Right lobe of liver (tissue), 4 donors: ENCODE measurements at regions not wholly inside any gene's neighbourhood (a gene's known extent, or its start where the extent isn't known, plus 50 kb on each side); places are given as distances from the start of the nearest gene placed in this dataset.

Experiments
- CTCF ChIP-seq, 4 donors: fragments of 200-600 bp in 3 of 4; fragments of 450-650 bp in 1 of 4; IDR thresholded peaks; one replicate each; pipeline versions ENCODE4 v1.5.1 to v1.8.0; 2016 to 2022; ENCODE audit warnings: antibody characterized with exemption in 4 of 4, mild to moderate bottlenecking in 2 of 4
- POLR2A ChIP-seq: fragments of 450-650 bp; IDR thresholded peaks from one replicate; pipeline ENCODE4 v1.6.1; 2017; ENCODE audit warnings: antibody characterized with exemption, mild to moderate bottlenecking
- donor health status: DM: no; HTN: no; CAD: no.
- donor health status: DM: no; HTN: no; CAD: no.
- donor health status: DM: no; HTN: yes; CAD: no.

- TF ChIP-seq CTCF (IDR thresholded peaks at IDR 0.05), result no peak
- TF ChIP-seq POLR2A, result no peak
These were observed 149.4 kb upstream of the TARS1 start for GRCh38 chr5:33291216-33292000.
